HTR-8/SVneo (cell line): ENCODE measurements at regions not wholly inside any gene's neighbourhood (a gene's known extent, or its start where the extent isn't known, plus 50 kb on each side); places are given as distances from the start of the nearest gene placed in this dataset.
"Not testable (repeated sequence)": the region's sequence is repeated elsewhere in the genome, so short reads cannot be mapped to it uniquely, and the experiment has no call there.

Experiments
- DNase-seq: peaks from one replicate; pipeline ENCODE4 v3.0.0; 2011; ENCODE audit warnings: low spot score, mixed read lengths; ENCODE audit not compliant: insufficient read length
- FAIRE-seq: peaks from 2 replicates; lab custom pipeline; 2011; peaks lifted over from hg19 to GRCh38; lab: Jason Lieb, UNC

DNA sequence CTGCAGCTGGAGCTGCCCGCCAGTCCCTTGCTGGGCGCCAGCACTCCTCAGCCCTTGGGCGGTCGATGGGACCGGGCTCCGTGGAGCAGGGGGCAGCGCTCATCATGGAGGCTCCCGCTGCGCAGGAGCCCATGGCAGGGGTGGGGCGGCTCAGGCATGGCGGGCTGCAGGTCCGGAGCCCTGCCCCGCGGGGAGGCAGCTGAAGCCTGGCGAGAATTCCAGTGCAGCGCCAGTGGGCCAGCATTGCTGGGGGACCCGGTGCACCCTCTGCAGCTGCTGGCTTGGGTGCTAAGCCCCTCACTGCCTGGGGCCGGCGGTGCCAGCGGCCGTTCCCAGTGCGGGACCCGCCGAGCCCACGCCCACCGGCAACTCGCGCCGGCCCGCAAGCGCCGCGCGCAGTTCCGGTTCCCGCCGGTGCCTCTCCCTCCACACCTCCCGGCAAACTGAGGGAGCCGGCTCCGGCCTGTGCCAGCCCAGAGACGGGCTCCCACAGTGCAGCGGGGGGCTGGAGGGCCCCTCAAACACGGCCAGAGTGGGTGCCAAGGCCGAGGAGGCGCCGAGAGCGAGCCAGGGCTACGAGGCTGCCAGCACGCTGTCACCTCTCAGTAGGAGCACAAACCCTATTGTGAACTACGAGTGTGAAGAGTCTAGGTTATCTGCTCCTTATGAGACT is 687.1 kb downstream of the PCDH17 start:
- no peak for DNase-seq
- no peak for FAIRE-seq

DNA sequence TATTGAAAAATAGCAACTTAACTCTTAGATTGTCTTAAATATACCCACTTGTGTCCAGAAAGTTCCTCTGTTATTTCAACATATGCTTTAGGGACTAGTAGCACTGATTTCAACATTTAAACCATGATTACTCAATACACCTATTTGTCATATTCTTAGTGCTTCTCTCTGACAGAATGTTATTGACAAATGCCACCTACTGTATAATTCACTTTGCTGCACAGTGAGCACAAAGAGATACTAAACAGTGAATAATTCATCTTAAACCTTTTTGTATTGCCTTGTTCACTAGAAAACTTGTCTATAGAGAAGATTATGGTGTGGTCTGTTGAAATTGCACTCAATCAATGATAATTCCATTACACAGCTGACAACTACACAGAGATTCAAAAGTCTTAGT is 692.6 kb downstream of the PCDH17 start:
- no peak for DNase-seq
- FAIRE-seq: no peak

DNA sequence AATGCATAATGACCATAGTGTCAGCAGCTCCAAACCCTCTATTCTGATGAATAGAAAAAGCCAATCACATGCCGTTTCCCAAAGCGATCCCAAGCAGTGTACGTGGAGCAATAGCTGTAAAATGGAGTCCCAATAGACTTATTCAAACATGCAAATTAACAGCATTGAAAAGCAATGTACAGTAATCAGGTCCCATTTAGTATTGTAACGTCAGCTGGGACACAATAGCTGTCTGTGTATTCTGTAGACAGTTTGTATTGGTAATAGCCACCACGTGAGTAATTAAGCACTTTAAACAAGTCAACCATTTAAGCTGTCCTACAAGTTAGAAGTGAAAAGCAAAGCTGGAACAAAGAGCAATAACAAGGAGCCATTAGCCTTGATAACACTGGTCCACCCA is 698.2 kb downstream of the PCDH17 start:
- FAIRE-seq (no peak), DNase-seq (no peak)

DNA sequence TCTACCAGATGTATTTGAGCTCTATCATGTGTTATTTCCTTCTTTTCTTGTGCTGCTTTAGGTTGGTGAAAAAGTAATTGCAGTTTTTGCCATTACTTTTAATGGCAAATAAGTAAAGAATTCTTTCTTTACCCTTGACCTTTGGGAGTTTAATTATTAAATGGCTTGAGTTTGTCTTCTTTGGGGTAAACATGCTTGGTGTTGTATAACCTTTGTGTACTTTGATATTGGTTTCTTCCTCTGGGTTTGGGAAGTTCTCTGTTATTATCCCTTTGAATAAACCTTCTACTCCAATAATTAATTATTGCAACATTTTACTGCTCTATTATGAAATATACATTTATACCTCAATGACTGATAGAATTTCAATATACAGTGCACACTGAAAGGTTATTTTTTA is 709.4 kb downstream of the PCDH17 start:
- no peak for FAIRE-seq
- DNase-seq: no peak

DNA sequence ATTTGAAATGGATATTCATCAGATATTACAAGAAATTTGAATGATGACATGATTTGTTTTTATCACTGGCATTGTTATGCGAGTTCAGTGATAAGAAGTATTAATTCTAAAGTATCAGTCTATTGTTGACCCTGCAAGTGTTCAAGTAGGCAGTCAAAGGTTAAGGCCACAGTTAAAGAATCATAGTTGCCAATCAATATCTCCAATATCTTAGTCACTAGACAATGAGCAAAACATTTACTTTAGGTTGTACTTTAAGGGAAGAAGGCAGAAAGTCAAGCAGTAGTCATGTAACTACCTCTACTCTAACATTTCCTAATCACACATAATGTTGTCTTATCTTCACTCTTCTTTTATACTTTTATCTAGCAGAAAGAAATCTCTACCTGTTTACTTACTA is 709.8 kb downstream of the PCDH17 start:
- DNase-seq (no peak), FAIRE-seq (no peak)

DNA sequence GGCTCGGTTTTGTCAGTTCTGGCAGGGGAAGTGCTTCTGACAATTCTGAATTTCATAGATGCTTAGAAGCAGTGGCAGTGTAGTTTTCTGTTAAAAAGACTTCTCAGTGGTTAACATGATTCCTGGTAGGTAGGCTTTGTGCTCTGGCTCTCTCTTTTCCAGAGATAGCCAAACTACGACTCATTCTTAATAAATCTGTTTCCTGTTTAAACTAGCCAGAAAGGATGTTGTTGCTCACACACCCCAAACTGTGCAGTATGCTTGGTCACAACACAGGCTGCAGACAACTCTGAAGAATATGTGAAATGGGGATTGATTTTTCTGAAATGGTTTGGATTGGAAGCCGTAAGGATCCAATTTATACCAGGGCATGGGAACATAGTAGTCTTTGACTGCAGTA is 711.5 kb downstream of the PCDH17 start:
- DNase-seq: no peak
- no peak for FAIRE-seq

DNA sequence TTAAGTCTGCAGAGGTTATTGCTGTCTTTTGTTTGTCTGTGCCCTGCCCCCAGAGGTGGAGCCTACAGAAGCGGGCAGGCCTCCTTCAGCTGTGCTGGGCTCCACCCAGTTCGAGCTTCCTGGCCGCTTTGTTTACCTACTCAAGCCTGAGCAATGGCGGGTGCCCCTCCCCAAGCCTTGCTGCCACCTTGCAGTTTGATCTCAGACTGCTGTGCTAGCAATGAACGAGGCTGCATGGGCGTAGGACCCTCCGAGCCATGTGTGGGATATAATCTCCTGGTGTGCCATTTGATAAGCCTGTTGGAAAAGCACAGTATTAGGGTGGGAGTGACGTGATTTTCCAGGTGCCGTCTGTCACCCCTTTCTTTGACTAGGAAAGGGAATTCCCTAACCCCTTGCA is 720.6 kb downstream of the PCDH17 start:
- not testable (repeated sequence) for FAIRE-seq, DNase-seq

DNA sequence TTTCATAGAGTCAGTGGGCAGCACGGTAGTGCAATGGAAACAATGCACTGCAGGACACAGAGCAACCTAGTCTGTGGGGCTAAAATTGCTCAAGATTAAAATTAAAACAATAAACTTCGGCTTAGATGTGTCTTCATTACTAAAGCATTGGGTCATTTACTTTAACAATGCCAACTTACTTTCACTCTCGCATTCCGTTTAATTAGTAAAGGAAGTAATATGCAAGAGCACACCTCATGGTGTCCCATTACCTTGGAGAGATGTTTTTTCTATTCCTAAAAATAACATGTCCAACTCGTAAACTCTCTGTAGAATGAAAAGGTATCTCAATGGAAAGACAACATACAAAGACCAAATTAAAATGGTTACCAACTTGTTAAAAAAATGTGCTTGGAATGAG is 738.4 kb downstream of the PCDH17 start:
- DNase-seq (no peak), FAIRE-seq (no peak)

DNA sequence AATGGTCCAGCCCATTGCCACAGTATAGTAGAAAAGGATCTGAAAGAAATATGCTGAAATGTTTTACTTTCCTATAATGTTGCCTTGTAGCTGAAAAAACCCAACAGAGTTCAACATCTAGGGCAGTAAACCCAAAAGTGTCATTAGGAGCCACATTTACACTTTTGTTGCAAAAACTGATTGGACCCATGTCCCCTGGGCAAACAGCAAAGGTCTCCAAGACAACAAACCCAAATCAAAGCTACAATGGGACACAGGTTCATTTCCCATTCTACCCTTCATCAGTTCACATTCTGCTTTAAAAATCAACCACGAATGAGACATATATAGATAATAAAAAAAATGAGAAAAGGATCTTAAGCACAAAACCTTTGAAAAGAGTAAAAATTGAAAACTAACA is 744.8 kb downstream of the PCDH17 start:
- FAIRE-seq: no peak
- DNase-seq: no peak

DNA sequence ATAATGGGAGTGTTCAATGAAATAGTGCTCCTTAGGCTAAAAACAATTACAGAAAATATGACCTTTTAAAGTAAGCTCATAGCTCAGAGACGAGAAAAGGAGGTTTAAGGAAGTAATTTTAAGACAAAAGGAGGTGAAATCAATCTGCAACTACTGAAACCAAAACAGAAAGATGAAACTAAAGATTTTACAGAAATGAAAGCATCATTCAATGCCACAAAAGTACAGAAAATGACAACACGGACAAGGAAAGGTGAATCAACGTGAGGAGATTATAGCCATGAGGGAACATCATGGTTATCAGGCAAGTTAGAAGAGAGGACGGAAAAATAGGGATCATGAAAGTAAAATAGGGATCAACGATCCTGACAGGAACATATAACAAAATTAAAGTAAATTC is 745.2 kb downstream of the PCDH17 start:
- DNase-seq: no peak
- FAIRE-seq: no peak

DNA sequence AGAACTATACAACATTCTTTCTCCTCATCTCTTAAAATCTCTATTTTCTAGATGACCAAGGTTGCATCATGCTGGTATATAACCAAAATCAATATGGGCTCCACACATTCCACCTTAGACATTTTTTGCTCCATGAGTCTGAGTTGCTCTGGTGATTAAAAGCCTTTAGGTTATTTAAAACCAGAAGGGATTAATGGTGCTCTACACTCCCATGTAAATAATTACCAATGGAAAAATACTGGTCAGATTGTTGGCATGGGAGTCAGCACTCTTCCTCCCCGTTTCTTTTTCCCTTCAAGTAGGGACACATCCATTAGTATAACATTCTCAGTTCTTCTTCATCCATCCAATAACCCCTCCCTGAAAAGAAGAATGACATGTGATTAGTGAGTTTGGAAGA is 747.7 kb downstream of the PCDH17 start:
- FAIRE-seq (no peak), DNase-seq (no peak)

DNA sequence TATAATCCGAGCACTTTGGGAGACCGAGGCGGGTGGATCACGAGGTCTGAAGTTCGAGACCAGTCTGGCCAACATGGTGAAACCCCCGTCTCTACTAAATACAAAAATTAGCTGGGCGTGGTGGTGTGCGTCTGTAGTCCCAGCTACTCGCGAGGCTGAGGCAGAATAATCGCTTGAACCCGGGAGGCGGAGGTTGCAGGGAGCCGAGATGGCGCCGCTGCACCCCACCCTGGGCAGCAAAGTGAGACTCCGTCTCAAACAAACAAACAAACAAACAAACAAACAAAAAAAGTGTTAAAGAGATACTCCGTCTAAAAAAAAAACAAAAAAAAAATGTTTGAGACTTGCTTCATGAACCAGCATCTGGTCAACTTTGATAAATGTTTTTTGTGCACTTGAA is 753.8 kb downstream of the PCDH17 start:
- not testable (repeated sequence) for FAIRE-seq, DNase-seq

DNA sequence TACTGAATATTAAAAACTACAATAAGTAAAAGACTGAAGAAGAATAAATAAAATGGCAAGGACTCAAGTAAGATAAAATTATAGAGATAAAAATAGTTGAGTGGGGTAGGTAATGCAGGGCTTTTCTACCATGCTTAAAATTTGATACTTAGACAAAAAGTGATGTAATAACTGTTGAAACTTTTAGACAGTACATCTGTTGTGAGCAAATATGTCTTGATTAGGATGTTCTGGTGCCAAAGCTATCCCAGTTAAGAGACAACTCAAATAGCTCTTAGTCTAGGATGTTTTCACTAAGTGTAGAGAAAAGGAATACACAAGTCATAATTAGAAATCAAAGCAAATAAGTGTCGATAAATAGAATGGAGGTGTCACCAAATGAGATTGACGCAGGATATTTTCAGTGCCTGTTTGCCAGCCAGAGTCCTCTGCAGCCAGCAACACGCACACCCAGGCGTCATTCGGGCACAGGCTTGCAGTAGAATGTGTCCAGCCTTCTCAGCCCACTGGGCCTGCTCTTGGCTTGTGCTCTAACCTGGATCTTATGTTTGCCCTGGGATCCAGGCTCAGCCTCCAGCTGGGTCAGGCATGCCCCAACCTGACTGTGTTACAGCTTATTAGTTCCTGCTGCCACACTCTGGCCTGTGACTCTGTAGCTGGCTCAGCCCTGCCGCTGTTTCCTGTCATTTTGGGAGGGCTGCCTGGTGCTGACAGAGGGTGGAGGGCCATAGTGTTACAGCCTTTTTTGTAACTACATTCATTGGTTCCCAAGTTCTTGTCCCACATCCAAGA is 766.2 kb downstream of the PCDH17 start:
- DNase-seq (no peak), FAIRE-seq (no peak)

DNA sequence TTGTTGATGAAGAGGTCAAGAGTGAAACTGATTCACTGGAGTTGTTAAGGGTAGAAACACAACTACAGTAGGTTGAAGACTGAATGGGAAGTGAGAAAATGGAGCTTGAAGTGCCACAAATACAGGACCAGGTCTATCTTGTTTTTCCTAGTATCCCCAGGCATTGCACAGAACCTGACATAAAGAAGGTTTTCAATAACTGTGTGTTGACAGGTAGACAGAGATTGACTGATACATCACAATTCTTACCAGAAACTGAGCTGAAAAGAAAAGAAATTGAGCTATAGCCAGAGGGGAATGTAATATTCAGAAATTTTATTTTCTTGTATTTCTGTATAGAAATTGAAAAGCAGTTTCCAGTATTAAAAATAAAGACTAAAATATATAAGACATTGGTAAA is 767.7 kb downstream of the PCDH17 start:
- no peak for FAIRE-seq
- DNase-seq: no peak

DNA sequence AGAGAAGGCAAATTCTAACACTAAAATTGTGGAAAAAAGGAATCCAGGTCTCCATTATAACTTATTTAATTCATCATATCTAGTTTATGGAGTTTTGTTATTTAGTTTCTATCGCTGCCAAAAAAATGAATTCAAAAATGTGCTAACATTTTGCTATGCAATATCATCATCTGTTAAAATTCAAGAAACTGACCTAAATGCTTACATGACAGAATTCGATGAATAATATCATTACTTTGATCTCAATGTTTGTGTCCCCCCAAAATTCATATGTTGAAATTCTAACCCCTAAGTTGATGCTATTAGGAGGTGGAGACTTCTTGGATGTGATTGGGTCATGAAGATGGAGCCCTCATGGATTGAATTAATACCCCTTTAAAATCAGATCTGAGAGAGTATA is 775.0 kb downstream of the PCDH17 start:
- DNase-seq (no peak), FAIRE-seq (no peak)

DNA sequence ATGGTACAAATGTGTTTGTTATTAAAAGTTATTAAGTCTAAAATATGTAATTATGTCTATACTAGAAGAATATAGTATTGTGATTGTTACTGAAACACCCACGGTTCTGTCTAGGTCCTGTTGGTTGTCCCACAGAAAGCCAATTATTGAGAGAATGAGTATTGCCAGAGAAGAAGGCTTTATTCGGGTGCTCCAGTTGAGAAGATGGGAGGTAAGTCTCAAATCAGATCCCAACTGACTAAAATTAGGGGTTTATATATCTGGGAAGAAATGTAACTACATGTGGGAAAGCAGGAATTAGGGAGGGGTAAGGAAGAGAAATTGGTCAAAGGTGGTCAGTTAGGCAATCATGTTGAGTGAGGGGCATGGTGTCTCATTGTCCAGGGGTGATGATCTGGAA is 798.4 kb downstream of the PCDH17 start:
- DNase-seq: no peak
- FAIRE-seq: no peak

DNA sequence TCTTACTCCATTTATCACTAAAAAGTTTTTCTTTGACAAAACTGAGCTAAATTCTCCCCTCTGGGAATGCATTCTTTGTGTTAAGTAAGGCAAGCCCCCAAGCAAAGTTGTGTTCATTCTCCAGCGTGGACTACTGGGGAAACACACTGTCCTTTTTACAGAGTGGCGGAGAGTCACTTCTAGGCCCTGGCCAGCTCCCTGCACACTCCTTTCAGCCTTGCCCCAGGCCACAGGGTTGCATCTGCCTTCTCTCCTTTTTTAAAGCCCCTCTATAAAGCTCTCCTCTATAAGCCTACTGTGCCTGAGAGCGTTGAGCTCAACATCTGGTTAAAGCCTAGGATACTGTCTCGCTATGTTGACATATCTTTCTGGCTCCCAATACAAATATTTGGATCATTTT is 803.4 kb downstream of the PCDH17 start:
- no peak for FAIRE-seq

DNA sequence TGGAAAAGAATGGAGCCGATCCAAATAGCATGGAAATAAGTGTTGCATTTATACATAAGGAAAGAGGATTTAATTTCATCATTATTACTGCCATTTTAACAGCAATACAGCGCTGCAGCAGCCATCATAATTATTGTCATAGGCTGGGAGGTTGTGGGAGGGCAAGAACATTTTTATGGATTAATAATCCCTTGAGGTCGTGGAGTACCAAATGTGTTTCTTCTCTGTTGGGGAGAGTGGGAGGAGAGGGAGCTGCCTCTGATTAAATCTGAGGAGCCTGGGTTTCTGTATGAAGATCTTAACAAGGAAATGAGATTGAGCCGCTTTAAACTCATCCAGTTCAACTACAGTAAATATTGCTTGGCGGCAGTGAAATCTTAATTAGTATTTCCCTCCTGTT is 805.9 kb downstream of the PCDH17 start:
- FAIRE-seq (no peak), DNase-seq (no peak)

More for the DNA sequence above, 803.4 kb downstream of the PCDH17 start:
- DNase-seq: no peak

DNA sequence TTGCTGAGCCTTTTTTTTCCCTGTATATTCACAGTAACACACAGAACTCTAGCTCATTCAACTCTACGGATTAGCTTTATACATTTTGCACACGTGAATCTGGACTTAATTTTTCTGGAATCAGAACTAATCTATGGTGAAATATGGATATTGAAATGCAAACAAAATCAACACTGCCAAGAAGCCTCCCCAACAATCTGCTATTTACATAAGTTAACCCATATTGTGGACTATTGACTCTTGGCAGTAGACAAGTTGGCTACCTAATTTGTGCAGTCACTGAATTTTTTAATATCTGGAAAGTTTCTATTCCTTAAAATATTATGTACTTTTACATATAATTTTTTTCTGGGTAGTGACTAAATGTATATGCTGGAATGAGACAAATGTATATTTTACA is 815.4 kb downstream of the PCDH17 start:
- no peak for DNase-seq
- no peak for FAIRE-seq

DNA sequence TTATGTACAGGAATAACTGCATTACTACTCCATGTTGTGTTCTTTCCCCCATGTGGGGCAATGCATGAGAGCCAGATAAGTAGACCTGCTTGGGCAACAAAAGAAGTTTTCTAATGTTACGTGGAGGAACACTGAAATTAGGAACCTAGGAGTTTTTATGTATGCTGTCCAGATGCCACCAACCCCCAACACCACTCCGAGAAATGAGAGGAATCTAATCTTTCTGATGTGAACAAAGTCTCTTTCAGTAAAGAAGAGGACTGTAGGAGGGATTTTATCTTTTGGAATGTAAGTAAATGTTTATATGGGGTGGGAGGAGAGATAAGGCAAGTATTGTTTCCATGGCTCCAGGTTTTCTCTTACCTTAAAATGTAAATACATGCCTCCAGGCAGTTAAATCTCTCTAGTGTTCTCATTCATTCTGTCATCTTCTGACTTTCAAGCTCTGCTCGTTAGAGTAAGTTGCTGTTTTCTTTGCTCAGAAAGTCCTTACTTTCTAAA is 820.6 kb downstream of the PCDH17 start:
- FAIRE-seq (no peak), DNase-seq (no peak)

DNA sequence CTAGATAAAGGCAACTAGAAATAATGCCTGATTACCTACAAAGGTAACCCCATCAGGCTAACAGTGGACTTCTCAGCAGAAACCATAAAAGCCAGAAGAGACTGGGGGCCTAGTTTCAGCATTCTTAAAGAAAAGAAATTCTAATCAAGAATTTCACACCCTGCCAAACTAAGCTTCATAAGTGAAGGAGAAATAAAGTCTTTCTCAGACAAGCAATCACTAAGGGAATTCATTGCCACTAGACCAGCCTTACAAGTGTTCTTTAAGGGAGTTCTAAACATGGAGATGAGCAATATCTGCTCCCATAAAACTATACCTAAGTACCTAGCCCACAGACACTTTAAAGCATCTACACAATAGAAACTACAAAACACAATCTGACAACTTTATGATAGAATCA is 823.5 kb downstream of the PCDH17 start:
- no peak for DNase-seq
- no peak for FAIRE-seq

DNA sequence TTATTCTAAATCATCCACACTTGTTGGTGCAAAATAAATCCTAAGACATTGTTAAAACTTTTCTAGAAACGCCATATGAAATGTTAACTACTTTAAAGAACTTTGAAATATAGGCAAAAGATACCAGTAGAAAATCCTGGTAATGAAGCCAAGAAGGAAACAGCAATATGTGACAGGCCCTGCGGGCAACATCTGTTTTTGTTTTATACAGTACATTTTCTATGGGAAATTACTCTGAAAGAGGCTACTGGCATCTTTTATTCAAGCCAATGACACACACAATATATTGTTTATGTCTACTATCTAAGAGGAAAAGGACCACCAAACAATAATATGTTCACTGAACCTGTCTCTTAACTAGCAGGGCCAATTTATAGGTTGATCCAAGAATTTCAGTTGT is 829.7 kb downstream of the PCDH17 start:
- FAIRE-seq (no peak), DNase-seq (no peak)
